Endothelial cell of umbilical vein (primary cell): ENCODE measurements at regions not wholly inside any gene's neighbourhood (a gene's known extent, or its start where the extent isn't known, plus 50 kb on each side); places are given as distances from the start of the nearest gene placed in this dataset.

ENCODE experiments used
- BruUV-seq: library from RNA; stranded (reverse); fragments of 400-500 nt; replicated peaks from 2 replicates; lab custom pipeline; 2021; lab: Mats Ljungman, UMichigan
- CTCF ChIA-PET: fragments of 300-600, 350-600 bp; sonication (Branson Sonifier 250); formaldehyde crosslinking; loops from one replicate; lab custom pipeline; 2021; ENCODE audit warnings: antibody characterized with exemption, inconsistent platforms; lab: Charles Lee
- POLR2A ChIA-PET: fragments of 300-600, 350-600 bp; sonication (Branson Sonifier 250); formaldehyde crosslinking; loops from one replicate; lab custom pipeline; 2021; ENCODE audit warnings: antibody characterized with exemption, inconsistent platforms; lab: Charles Lee
- DNase-seq: peaks from one replicate; pipeline ENCODE4 v3.0.0-alpha.2; 2011; ENCODE audit warnings: low read depth, low spot score
- FAIRE-seq: peaks from 2 replicates; lab custom pipeline; 2011; peaks lifted over from hg19 to GRCh38; lab: Jason Lieb, UNC
- H2AFZ ChIP-seq: 2 replicates; pipeline ENCODE4 v1.6.0; 2012; ENCODE audit warnings: low read depth, low read length, control low read depth, inconsistent platforms
- H3K27ac ChIP-seq: 2 replicates; pipeline ENCODE4 v1.5.1; 2011; ENCODE audit warnings: low read depth, mild to moderate bottlenecking, control low read depth, low read length, moderate library complexity; ENCODE audit not compliant: insufficient read depth
- H3K27me3 ChIP-seq, 2 experiments: 2 replicates each; pipeline versions ENCODE4 v1.6.0 to v1.6.1; 2011; ENCODE audit warnings: low read length in 2 of 2, mixed read lengths in 1 of 2; ENCODE audit not compliant: control insufficient read depth in 2 of 2, insufficient read depth in 2 of 2
- H3K36me3 ChIP-seq, 2 experiments: 2 replicates in 1 of 2; 3 replicates in 1 of 2; pipeline ENCODE4 v1.5.1; 2011; ENCODE audit warnings: low read length in 2 of 2, mild to moderate bottlenecking in 1 of 2, moderate library complexity in 1 of 2; ENCODE audit not compliant: control insufficient read depth in 2 of 2, insufficient read depth in 2 of 2; ENCODE audit errors: extremely low read depth in 1 of 2
- H3K4me1 ChIP-seq: 3 replicates; pipeline ENCODE4 v1.5.1; 2011; ENCODE audit warnings: mild to moderate bottlenecking, low read length; ENCODE audit not compliant: control insufficient read depth, insufficient read depth; ENCODE audit errors: extremely low read depth
- H3K4me2 ChIP-seq: 2 replicates; pipeline ENCODE4 v1.6.1; 2011; ENCODE audit warnings: low read length, control low read depth, mixed read lengths; ENCODE audit not compliant: insufficient read depth
- H3K4me3 ChIP-seq, 3 experiments: fragments of 200-600 bp in 1 of 3; sonication (generic), shearing (Covaris generic) in 1 of 3; replicated peaks in 1 of 3; 2 replicates each; pipeline ENCODE4 v1.5.1; 2011 to 2016; ENCODE audit warnings: control low read depth in 3 of 3, low read length in 3 of 3, mild to moderate bottlenecking in 2 of 3, inconsistent platforms in 1 of 3, low read depth in 1 of 3, moderate library complexity in 1 of 3; ENCODE audit not compliant: insufficient read depth in 1 of 3
- H3K79me2 ChIP-seq: 2 replicates; pipeline ENCODE4 v1.6.0; 2012; ENCODE audit warnings: low read length, inconsistent platforms; ENCODE audit not compliant: control insufficient read depth, insufficient read depth
- H3K9ac ChIP-seq: replicated peaks from 2 replicates; pipeline ENCODE3; 2011; ENCODE audit warnings: low read length, control low read depth; ENCODE audit not compliant: insufficient read depth; ENCODE audit errors: extremely low read depth
- H3K9me1 ChIP-seq: replicated peaks from 3 replicates; pipeline ENCODE4 v1.6.0; 2011; ENCODE audit warnings: mild to moderate bottlenecking, low read length; ENCODE audit not compliant: control insufficient read depth, insufficient read depth; ENCODE audit errors: extremely low read depth
- H3K9me3 ChIP-seq: replicated peaks from 2 replicates; pipeline ENCODE4 v1.5.1; 2012; ENCODE audit warnings: low read length, inconsistent platforms; ENCODE audit not compliant: control insufficient read depth, insufficient read depth
- H4K20me1 ChIP-seq: replicated peaks from 2 replicates; pipeline ENCODE3; 2011; ENCODE audit warnings: mild to moderate bottlenecking, low read length; ENCODE audit not compliant: control insufficient read depth, insufficient read depth; ENCODE audit errors: extremely low read depth
- CTCF ChIP-seq, 2 donors: IDR thresholded peaks; 1 replicate in 1 of 2; 2 replicates in 1 of 2; pipeline ENCODE4 v1.5.1; 2011; ENCODE audit warnings: low read length in 2 of 2, mild to moderate bottlenecking in 2 of 2, moderate library complexity in 2 of 2, control low read depth in 1 of 2, inconsistent platforms in 1 of 2, low read depth in 1 of 2; ENCODE audit not compliant: insufficient read depth in 1 of 2; ENCODE audit errors: extremely low read depth in 1 of 2
- EZH2 ChIP-seq: IDR thresholded peaks from 2 replicates; pipeline ENCODE4 v1.6.1; 2012; ENCODE audit warnings: borderline replicate concordance, low read depth, mild to moderate bottlenecking, moderate library complexity, low read length, inconsistent platforms; ENCODE audit not compliant: severe bottlenecking
- FOS ChIP-seq: IDR thresholded peaks from 2 replicates; pipeline ENCODE4 v1.6.1; 2011; ENCODE audit warnings: mild to moderate bottlenecking, low read length, moderate library complexity, borderline replicate concordance; ENCODE audit not compliant: insufficient read depth
- GATA2 ChIP-seq: IDR thresholded peaks from 2 replicates; pipeline ENCODE4 v1.7.0; 2011; ENCODE audit warnings: low read depth, mild to moderate bottlenecking, moderate library complexity, mixed read lengths, low read length; ENCODE audit not compliant: insufficient read length, insufficient read depth
- JUN ChIP-seq: IDR thresholded peaks from 2 replicates; pipeline ENCODE4 v1.6.1; 2011; ENCODE audit warnings: borderline replicate concordance, low read depth; ENCODE audit not compliant: insufficient read length, insufficient read depth
- MYC ChIP-seq: IDR thresholded peaks from one replicate; pipeline ENCODE4 v1.6.1; 2011; ENCODE audit warnings: mild to moderate bottlenecking, low read depth, low read length
- POLR2A ChIP-seq: IDR thresholded peaks from 2 replicates; pipeline ENCODE4 v1.6.1; 2012; ENCODE audit warnings: low read depth, mild to moderate bottlenecking, control low read depth, low read length
- POLR2AphosphoS5 ChIP-seq: IDR thresholded peaks from 2 replicates; pipeline ENCODE4 v1.6.1; 2012; ENCODE audit warnings: low read depth, mild to moderate bottlenecking, control low read depth, low read length, moderate library complexity; ENCODE audit not compliant: insufficient read depth
- dilution Hi-C: fragments of 300-500 bp; cut with MboI; formaldehyde crosslinking; loops from one replicate; pipeline ENCODE4 v1.15.0; 2019; ENCODE audit warnings: low sequenced_read_pairs; ENCODE audit not compliant: extremely low pct_ligation_motif_present
- intact Hi-C: fragments of 100-400 bp; cut with micrococcal nuclease; formaldehyde crosslinking; loops from one replicate; pipeline ENCODE4 v1.10.0; 2022
- TF ChIP-seq, protein P1 (sequence below): IDR thresholded peaks from 2 replicates; pipeline ENCODE4 v1.6.1; 2011; ENCODE audit not compliant: insufficient read depth, insufficient read length

- FAIRE-seq: no peak
- BruUV-seq: no TSS peak
- no peak overlapping the region for H3K4me3 ChIP-seq
- H3K79me2 ChIP-seq: no peaks in the 10 kb centered on the region
- no peaks in the 10 kb centered on the region for H3K4me1 ChIP-seq
- no peaks in the 10 kb centered on the region for H3K36me3 ChIP-seq
- TF ChIP-seq, protein P1, sequence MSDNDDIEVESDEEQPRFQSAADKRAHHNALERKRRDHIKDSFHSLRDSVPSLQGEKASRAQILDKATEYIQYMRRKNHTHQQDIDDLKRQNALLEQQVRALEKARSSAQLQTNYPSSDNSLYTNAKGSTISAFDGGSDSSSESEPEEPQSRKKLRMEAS: no peak
- peaks cover 5% of the 10 kb centered on the region for H3K9me3 ChIP-seq
- no peaks in the 10 kb centered on the region for H4K20me1 ChIP-seq
- DNase-seq: no peak
- POLR2A ChIA-PET: no interaction called here
- CTCF ChIA-PET: no interaction called here
- no peak overlapping the region for H3K27ac ChIP-seq
- no peak overlapping the region for H3K4me2 ChIP-seq
- H3K27me3 ChIP-seq: no peaks in the 10 kb centered on the region
- dilution Hi-C loops: no loop called here
- intact Hi-C loops: no loop called here
- no peak overlapping the region for H3K9ac ChIP-seq
- no peaks in the 10 kb centered on the region for H3K9me1 ChIP-seq
- no peak overlapping the region for H2AFZ ChIP-seq
Observed at GRCh38 chr13:84129966-84130365, 247.7 kb upstream of the SLITRK1 start.

GRCh38 chr13:84127597-84128128 is 245.4 kb upstream of the SLITRK1 start:
- ChIA-PET POLR2A (no interaction called here), CTCF (no interaction called here)
- H3K4me1 ChIP-seq: no peaks in the 10 kb centered on the region

More at GRCh38 chr13:84127597-84128128, 245.4 kb upstream of the SLITRK1 start:
- no peak overlapping the region for H3K27ac ChIP-seq
- no peaks in the 10 kb centered on the region for H3K27me3 ChIP-seq
- H3K4me2 ChIP-seq: no peak overlapping the region
- H3K4me3 ChIP-seq: no peak overlapping the region
- no peaks in the 10 kb centered on the region for H3K79me2 ChIP-seq
- H3K9ac ChIP-seq: no peak overlapping the region
- no peaks in the 10 kb centered on the region for H3K9me1 ChIP-seq
- H2AFZ ChIP-seq: no peak overlapping the region
- TF ChIP-seq POLR2AphosphoS5 (no peak), EZH2 (no peak), GATA2 (no peak), JUN (no peak), CTCF (IDR thresholded peaks at IDR 0.05; ENCODE audit: extremely low read depth in 1 of 2, insufficient read depth in 1 of 2, low read depth in 1 of 2, low read length in 2 of 2) (no peak), FOS (no peak), MYC (no peak), POLR2A (no peak)
- TF ChIP-seq, protein P1: no peak
- H4K20me1 ChIP-seq: no peaks in the 10 kb centered on the region
- DNase-seq: no peak
- no peak for FAIRE-seq
- peaks cover 5% of the 10 kb centered on the region for H3K9me3 ChIP-seq
- no TSS peak for BruUV-seq
- intact Hi-C loops (no loop called here), dilution Hi-C loops (no loop called here)
- no peaks in the 10 kb centered on the region for H3K36me3 ChIP-seq
